GM12874 (cell line): ENCODE measurements at regions not wholly inside any gene's neighbourhood (a gene's known extent, or its start where the extent isn't known, plus 50 kb on each side); places are given as distances from the start of the nearest gene placed in this dataset.

ENCODE experiments used
- CTCF ChIP-seq: IDR thresholded peaks from 2 replicates; pipeline ENCODE4 v1.5.1; 2011; ENCODE audit warnings: low read depth, mild to moderate bottlenecking, control low read depth, low read length, moderate library complexity; ENCODE audit not compliant: insufficient read depth

GRCh38 chr3:22685597-22685996 is 517.5 kb upstream of the UBE2E2 start:
- TF ChIP-seq CTCF: no peak

- TF ChIP-seq CTCF: no peak
These were observed 511.7 kb upstream of the UBE2E2 start for GRCh38 chr3:22691407-22691806.

GRCh38 chr3:22691856-22692628 is 511.1 kb upstream of the UBE2E2 start:
- TF ChIP-seq CTCF: no peak

- TF ChIP-seq CTCF: no peak
These were observed 502.3 kb upstream of the UBE2E2 start for GRCh38 chr3:22700876-22701275.

- TF ChIP-seq CTCF: no peak
These were observed 499.0 kb upstream of the UBE2E2 start for GRCh38 chr3:22704166-22704565.

GRCh38 chr3:22704571-22705354 is 498.4 kb upstream of the UBE2E2 start:
- TF ChIP-seq CTCF: no peak

- TF ChIP-seq CTCF: no peak
These were observed 489.2 kb upstream of the UBE2E2 start for GRCh38 chr3:22713936-22714335.
